ENCODE measurements at regions not wholly inside any gene's neighbourhood (a gene's known extent, or its start where the extent isn't known, plus 50 kb on each side); places are given as distances from the start of the nearest gene placed in this dataset.

DNA sequence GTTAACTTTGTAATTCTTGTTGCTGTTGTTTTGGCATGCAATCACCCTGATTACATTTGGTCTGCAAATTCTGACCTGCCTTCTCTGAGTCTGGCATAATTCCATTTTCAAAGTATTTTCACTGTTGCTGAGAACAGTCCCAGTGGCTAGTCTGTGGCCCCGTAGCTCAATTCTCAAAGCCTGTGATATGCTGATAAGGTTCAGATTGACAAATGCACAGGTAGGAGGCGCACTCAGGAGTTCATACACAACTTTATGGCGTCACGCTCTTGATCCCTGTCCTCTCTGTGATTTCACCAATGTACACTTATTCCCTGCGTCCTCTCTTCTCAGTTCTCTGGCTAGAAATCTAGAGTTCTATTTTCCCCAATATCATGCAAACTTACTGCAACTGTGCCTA lies 376.6 kb upstream of the SLCO3A1 start:
- no peak for DNase-seq

DNA sequence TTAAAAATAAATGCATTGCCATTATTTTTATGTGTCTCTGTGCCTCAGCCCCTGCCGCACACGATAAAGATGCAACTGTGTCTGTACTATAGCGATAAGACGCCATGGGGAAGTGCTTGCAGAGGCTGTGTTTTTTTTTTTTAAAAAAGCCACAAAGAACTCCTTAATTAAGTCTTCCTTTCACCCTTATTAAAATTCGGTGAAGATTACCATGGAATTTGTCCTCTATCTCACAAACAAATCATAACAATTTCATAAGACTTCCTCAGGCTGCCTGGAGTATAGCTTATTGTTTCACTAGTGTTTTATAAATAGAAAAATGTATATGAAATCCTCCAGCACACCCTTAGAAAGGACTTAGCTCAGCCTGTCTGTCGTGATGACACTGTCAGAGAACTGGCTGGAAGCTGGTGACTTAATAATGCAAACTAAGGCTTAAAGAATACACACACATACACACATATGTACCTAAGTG lies 374.8 kb upstream of the SLCO3A1 start:
- no peak for DNase-seq

DNA sequence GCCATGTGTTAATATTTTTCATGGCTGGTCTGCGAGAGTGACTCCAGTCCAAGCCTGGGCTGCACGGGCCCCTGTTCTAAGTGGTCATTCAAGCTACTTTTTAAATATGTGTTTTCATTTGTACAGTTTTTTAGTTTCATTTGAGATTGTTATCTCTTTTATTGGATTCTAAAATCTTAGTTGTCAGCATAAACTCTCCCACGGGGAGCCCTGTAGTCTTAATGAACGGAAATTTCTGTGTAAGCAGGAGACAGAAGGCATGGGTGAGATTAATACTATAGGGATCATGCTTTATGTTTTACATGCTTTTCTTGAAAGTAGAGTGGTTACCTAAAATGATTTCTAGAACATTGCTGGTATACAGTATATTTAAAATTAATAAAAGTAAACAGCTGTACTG lies 373.1 kb upstream of the SLCO3A1 start:
- DNase-seq = no peak

DNA sequence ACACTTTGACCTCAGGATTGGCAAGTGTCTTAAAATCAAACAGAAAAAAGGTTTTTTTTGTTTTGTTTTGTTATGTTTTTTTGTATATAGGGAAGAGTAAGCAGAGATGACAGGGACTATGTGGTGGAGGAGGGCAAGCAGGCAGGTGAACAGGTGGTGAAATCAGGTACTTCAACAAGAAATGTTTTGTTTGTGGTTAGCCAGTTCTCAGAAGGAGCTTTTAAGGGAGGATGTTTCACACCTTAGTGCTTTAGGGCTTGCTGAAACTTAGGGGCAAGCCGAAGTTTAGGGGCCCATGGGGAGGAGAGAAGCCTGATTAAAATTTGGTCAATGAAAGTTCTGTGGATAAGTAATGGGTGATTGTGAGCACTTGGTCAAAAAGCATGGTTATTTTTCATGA lies 370.7 kb upstream of the SLCO3A1 start:
- DNase-seq = no peak

DNA sequence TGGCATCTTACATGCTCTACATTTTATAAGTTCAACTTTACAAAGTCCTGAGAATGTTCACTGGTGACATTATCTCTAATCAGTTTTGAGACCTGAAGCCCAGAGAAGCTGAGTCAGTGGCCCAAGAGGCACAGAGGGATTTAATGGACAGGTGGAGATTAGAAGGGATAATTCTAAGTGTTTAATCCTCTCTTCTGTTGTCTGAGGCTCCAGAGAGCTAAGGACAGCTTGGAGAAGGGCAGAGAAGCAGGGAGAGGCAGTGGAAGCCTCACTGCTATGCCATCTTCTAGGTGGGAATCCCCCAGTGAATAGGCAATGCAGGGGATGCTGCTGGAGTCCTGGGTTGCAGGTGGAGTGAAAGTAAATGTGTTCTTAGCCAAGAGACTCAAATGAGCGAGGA lies 369.4 kb upstream of the SLCO3A1 start:
- DNase-seq = no peak

DNA sequence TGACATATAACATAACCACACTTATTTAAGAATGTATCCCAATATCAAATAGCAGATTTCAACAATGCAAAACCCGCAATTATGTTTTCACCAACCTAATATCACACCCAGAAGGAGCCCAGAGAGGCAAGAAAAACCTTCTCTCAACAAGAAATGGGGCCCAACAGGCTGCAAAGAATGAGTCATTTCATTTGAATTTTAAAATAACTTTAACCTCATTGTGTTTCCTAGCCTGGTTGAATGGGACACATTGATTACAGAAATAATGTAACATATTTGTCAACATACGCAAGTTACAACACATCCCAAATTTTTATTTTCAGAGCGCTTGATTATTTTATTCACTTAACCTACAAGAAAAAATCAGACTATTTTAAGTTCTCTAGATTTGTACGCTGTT lies 365.1 kb upstream of the SLCO3A1 start:
- no peak for DNase-seq

DNA sequence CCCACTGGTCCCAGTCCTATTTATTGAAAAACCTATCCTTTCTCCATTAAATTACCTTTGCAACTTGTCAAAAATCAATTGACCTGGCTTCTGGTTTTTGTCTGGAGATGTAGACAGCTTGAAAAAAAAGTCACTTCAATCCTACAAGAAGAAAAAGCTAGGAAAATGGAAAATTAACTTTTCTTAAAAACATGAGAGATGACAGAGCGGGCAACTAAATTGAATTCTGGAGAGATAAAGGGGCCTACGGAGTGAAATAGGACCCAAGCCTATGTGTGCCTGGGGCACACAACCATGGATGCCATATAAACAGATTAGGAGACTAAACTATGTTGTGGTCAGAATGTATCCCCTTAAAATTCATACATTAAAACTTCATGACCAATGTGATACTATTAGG lies 363.3 kb upstream of the SLCO3A1 start:
- DNase-seq = no peak

DNA sequence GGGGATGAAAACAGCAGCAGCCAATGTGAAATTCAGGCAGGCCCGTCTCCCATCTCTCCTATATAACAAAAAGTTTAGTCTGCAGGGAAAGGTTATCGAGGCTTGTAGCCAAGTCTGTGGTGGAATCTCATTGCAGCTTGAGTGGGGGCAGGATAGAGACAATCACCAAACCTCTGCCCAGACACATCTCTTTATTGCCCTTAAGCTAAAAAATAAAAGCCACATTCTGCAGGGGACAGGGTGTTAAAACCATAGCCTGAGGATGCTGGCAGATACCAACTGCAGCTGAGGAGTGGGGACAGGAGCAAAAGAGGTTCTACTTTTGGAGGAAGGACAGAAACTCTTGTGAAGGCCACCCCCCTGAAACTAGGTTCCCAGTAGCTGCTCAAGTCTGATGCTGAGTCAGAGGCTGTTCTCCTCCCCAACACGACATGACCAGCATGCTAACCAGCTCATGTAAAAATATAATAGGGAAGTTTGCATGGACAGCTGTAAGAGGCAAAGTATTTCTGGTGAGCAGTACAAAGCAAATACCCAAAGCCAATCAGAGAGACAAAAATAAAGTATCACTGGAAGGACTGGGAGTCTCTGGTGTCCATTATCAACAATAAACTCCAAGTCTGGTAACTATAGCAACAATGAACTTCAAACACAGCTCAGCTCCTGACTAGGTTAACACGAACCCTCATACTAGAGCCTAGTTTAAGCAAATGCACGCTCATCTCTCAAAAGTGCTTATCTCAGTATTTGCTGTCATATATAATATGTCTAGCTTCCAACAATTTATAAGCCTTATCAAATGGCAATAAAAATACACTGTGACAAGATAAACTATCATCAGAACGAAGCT lies 362.2 kb upstream of the SLCO3A1 start:
- no peak for DNase-seq

DNA sequence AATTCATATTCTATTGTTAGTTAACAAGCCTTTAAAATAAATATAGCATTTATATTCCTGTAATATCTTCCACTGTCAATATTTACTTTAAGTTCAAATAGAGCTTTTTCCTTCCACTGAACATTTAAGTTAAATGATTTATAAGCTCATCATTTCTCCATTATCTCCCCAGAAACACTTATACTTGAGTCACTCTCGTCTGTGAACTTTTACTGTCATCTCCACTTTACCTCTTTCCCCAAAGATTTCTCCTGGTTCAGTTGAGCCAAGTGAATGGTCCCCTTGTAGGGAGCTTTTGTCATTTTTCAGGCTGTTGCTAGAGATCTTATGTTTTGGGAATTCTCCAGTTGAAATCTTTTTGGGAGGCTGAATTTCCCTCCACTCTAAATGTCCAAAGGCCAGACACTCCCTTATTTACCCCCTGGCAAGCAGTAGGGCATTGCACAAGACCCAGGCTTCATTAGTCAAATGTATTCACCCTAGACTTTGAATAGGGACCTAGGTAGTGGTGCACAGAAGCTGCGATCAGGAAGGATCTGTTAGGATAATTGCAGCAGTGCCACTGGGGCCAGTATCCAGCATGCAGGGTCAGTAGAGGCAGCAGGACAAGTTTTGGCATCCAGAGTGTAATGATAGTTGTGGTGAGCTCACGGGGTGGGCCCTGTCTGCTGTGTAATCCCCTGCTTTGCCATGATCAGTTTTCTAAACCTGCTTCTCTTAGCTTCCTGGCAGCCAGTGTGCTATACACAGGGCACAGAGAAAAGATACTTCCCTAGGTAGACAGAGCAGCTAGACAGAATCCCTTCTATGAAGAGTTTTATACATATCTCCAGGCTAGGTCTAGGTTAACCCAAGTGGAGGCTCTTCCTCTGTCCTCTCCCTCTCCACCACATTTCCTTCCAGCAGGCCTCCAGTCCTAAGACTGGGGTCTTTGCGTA lies 356.5 kb upstream of the SLCO3A1 start:
- no peak for DNase-seq

DNA sequence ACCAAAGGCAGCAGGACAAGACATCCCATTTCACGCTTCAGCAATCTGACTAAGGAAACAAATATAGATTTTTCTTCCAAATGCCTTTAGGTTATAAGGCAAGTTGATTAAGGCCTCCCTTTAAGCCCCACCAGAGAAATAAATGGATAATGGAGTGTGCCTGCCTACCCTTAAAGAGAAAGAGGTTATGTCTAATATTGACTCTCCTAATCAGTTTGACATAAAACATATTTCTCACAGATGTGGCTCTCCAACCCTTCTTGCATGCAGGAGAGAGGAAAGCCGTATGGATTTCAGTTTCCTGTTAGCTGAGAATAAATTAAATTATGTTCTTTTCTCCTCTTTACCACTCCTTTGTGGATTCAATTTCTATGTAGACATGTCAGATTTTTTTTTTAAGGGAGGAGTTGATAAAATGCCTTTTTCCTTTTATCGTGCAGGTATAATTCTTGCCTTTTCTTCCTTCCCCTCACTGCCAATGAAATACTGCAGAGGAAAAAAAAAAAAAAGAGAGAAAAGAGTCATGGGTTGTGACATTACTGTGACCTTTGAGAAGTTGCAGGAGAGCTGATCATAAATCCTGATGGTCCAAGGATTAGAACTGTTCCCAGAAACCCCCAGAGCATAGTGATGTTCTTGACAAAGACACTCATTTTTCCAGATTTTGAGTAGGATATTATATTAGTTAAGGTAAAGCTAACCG lies 355.3 kb upstream of the SLCO3A1 start:
- DNase-seq = no peak

DNA sequence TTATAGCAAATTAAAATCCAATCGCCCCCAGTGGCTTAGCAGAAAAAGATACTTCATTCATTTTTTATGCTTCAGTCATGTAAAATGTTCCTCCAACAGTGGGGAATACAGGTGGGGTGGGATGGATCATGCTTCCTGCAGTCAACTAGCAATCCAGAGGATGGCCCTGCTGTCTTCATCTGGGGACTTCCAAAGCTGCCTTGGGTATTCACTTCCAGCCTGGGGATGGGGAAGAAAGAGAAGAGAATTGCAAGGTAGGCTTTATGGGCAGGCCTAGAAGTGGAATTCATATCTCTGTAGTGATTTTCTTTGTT lies 354.8 kb upstream of the SLCO3A1 start:
- DNase-seq = no peak

DNA sequence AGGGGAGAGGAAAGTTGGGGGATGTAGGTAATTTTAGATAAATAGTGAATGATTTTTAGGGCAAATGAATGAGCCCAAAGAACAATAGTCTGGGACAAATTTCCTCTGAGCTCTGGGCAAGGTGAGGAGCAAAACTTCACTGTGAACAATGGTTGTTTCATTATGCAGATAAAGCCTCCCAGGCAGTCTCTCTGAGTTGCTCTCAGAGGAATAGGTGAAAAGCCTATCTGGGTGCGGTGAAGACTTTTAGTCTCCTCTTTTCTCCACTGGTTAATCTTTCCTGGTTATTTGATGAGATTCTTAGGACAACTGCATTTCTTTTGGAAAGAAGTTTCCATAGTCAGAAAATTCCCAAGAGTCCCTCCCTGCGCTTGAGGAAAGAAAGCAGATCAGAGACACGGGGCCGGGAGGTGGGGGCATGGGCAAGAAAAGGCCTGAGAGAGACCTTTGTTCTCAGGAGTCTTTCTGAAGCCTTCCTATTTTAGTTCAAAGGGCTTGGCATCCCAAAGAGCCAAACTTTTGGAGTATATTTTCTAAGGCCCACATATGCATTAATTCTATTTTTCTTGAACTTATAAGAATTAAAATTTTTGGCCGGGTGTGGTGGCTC lies 353.6 kb upstream of the SLCO3A1 start:
- DNase-seq = no peak

DNA sequence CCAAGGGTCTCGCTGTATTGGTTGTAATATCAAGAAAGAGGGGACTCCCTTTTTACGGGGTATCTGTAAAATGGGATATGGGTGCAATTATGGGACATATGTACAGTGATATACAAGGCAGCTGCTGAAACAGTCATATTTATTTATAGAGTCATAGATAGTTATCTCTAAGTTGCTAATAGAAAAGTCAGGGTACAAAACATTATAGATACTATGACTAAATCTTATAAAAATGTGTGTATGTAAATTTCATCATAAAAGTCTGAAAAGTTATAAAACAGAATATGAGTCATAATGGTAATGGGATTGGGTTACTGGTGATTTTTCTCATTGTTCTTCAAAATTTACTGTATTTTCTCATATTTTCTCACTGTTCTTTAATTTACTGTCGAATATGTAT lies 344.9 kb upstream of the SLCO3A1 start:
- no peak for DNase-seq

DNA sequence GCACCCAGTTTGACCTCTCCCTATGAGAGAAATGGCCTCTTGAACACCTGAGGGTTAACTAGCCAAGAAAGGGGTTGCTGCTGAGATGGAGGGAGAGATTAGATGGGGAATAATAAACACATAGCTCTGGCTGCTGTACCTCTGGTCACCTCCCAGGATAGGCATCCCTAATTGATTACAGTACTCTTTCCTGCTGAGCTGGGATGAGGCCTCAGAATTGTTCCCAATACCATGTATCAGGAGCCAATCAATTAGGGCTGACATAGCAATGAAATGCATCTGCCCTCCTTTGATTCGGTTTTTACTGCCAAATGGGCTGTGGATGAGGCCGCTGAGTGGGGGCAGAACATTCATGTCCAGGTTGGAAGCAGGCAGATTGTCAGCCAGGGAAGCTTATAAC lies 339.4 kb upstream of the SLCO3A1 start:
- no peak for DNase-seq

DNA sequence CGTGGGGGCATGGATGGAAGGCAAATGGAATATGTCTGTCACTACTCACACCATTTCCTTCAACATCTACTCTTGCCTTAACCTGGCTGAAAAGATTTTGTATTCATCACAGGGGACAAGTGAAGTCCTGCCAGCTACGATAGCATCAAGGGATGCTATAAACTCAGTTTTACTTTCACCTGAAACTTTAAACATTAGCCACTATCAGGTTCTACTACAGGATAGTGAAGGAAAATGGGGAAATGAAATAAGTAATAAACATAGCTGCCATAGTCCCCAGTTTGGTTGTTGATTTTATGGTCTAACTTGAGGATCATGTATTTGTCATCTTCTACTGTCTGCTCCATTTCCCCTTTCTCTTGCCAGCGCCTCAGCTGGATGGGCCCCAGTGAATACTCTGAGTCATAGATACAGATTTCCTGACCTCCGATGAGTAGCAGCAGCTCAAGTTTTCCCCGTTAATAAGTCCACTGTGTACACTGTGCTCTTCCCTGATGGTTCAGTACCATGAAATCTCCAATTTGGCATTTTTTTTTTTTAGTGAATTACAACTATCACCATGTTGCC lies 338.2 kb upstream of the SLCO3A1 start:
- no peak for DNase-seq

DNA sequence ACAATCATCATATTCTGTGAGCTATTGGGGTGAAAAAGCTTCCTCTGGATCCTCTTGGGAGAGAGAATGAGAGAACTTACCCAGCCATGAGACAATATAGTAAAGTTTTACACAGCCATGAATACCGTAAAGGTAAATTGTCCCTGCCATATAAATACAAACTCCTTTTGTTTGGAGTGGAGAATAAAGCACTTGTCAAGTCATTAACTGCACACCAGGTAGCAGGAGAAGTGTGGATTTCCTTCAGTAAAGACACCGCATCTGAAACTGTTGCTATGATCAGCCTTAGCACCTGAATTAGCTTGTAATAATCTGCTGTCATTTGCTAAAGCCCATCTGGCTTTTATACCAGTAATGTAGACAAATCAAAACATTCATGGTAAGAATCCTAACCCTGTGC lies 336.6 kb upstream of the SLCO3A1 start:
- no peak for DNase-seq

DNA sequence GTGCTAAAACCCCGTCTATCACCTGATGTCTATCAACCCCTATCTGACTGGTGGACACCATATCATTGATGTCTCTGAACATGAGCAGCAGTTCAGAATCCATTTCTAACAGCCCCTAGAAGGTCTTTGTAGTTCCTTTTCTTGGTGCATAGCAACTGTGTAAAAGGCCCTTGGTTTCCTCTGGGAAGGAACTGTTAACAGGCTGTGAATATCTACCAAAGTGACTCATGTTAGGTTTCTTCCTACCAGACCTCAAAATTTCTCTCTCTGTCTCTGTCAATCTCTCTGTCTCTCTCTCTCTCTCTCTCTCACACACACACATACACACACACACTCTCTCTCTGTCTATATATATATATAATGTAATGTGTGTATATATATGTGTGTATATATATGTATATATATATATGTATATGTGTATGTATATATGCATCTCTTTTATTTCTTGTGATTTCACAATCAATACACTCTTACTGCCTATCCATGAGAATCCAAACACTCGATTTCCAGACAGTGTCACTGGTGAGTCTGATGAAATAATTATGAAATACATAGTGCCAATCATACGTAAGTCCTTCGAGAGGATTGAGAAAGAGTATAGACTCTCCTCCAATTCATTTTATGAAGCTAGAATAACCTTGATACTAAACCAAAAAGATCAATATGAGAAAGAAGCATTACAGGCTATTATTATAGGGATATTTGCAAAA lies 335.9 kb upstream of the SLCO3A1 start:
- no peak for DNase-seq

DNA sequence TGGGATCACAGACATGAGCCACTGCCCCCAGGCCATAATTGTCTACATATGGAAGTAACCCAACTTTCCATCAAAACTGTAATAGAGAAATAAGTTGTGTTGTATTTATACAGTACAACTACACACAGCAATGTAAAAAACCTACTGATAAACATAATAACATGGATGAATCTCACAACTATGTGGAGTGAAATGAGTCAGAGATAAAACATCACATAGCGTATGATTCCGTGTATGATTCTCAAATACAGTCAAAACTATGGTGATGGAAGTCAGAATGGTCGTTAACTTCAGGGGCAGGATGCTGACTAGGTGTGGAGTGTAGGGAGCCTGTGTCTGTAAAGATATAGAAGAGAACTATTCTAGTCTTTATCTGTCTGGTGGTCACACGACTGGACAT lies 332.7 kb upstream of the SLCO3A1 start:
- no peak for DNase-seq

DNA sequence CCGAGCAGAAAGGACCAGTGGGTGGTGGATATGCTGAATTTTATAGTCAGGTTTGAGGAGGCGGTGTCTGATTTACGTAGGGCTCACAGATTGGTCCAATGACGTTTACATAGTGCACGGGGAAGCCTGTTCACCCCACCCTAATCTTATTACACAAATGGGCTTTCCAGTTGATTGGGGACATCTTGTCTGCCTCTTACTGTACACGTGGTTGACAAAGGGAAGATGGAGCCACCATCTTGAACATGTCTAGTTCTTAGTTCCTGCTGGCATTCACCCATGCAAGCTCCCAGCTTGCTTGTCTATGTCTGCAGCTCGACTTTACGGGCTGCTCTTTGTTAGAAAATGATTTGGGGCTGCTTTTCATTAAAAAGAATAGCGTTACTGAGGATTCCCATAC lies 332.0 kb upstream of the SLCO3A1 start:
- DNase-seq = no peak

DNA sequence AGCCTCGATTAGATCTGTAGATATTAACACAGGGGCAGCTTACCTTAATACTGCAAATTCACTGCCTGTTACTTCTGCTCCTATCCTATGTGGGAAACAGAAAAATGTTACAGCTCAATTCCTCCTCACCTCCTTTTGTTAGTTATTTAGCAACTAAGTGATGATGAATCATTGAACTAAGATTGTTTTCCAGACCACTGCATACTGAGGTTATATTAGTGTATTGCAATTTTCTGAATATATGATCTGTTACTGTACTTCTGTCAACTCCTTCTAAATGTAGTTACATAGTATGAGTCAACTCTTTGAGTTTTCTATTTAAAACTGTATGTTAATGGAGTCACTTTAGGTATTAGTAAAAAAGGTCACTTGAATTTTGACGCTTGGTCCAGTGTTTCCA lies 331.5 kb upstream of the SLCO3A1 start:
- DNase-seq = no peak

DNA sequence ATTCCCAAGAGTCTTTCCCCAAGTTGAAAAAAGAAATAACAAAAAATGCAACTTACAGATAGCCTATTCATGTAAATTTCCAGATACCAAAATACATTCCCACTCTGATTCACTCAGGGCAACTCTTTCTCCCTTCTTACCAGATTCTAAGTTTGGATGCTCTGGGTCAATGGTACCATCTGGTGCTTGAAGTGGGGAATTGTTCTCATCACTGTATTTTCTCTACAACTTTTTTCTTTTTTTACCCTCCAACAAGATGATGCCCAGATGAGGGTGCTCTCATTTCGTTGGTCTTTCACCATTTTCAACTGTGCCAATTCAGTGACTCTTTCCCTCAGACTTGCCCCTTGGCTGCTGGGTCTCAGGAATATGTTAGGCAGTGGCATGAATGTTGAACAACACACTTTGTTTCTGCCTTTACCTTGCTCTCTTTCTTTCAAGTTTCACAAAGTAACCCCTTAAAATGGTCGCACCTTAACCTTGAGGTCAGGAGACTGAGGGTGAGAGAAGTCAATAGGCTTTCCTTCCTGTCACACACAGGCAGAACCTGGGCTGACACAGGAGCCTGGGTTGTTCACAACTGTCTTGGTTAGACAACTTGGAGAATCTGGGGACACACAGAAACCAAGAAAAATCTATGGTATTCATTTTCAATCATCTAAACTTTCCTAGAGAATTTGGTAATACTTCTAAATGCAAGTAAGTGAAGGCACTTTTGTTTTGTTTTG lies 330.7 kb upstream of the SLCO3A1 start:
- DNase-seq = no peak

All from stimulated activated CD8-positive, alpha-beta memory T cell treated with anti-CD3 and anti-CD28 coated beads, Interleukin-4, amount 100 ng/mL, for 48 hours (primary cell).